ENCODE measurements at regions not wholly inside any gene's neighbourhood (a gene's known extent, or its start where the extent isn't known, plus 50 kb on each side); places are given as distances from the start of the nearest gene placed in this dataset.
"Not testable (repeated sequence)": the region's sequence is repeated elsewhere in the genome, so short reads cannot be mapped to it uniquely, and the experiment has no call there.

DNA sequence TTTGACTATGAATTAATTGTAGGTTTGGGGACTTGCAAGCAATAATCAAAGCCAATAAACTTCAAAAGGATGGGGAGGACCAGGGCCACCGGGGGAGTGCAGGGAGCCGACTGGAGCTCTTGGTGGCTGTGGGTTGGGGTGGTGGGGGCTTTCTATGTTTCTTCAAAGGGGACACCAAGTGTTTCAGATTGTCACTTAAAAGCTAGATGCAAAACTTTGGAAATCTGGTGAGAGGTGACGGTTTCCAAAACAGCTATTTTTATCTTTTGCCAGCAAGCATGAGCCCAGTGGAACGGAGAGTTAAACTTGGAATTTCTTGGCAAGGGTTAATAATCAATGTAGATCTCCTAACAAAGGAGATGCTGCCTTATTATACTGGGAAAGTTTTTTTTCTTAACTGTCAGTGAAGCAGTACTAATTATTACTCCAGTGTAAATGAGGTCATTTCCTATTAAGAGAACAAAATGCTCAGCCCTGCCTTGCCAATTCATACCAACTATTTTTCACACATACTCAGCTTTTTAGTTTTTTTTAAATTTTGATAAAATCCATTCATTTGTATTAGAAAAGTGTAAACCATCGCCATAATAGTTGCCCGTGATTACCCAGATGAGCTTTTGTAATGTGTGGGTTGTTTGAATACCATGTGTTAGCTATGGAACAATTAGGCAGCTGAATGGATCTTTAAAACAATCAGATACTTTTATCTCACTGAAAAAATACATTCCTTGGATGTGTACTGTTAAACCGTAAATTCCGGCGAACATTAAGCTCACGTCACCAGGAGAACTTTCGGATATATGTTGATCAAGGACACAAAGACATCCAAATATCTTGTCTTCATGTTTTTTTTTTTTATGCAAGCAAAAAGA is 95.9 kb upstream of the ZNF536 start:
- no peak for DNase-seq (ENCODE audit: low spot score)

DNA sequence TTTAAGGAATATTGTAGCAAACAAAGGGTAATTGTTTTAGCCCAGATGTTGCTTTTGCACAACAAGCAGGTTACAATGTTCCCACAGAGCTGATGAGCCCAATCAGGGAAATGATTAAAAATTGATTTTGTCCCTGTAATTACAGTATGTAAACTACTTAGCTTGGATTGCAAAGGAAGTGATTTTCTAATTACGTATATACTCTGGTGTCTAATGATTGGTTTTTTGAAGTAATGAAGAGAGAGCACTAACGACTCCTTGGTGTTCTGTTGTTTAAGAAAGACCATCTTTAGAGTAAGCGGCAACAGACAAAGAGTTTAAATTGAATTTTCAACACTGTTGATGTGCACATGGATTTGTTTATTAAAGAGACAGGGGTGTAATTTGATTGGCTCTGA is 95.3 kb upstream of the ZNF536 start:
- no peak for DNase-seq (ENCODE audit: low spot score)

DNA sequence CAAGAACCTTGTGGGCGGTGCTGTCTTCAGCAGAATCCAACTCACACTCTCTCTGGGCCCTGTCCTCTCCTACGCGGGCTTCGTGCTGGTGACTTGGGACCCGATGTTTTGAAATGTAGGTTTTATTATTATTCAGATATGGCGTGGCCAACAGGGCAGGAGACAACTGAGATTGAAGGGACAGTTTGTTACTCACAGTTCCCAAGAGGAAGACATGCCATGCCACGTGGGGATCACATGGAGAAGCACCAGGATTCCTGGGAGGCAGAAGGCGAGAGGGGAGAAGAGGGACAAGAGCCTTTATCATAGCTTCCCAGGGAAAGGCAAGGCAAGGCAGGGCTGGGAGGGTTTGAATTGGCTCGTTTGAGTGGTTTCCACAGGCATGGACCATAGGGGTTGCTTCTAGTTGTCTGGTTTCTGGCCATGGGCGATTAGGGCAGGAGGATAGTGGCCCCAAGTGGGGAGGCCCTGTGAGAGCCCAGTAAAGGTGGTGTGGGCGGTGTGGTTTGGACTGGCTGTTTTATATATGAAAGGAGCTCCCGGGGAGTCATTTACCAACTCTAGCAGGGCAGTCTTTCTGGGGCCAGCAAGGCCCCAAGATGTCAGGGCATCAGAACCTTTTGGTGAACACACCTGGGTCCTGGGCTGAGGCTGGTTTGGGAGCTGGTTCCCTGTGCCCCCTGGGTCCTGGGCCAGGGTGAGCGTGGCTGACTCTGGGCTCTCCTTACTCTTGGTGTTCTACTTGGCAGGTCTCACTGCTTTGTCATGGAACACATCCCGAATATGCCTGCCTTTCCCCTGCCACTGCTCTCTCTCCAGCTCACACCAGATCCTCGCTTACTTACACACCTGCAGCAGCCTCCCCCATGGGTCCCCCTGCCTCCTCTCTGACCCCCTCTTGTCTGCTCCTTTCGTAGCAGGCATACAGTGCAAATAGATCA is 94.0 kb upstream of the ZNF536 start:
- no peak for DNase-seq (ENCODE audit: low spot score)

DNA sequence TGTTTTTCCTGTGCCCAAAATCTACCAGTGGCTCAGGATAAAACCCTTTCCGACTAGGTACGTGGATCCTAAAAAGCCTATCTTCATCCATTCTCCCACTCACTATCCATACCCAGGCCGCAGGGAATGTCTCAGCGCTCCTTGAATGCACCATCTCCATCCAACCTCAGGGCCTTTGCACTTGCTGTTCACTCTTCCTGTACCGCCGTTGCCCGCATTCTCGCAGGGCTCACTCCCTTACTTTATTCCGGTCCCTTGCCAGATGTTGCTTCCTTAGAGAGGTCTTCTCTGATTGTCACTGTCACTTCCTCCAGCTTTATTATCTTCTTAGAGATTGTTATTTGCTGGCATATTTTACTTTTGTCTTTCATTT is 93.3 kb upstream of the ZNF536 start:
- DNase-seq (ENCODE audit: low spot score) = no peak

DNA sequence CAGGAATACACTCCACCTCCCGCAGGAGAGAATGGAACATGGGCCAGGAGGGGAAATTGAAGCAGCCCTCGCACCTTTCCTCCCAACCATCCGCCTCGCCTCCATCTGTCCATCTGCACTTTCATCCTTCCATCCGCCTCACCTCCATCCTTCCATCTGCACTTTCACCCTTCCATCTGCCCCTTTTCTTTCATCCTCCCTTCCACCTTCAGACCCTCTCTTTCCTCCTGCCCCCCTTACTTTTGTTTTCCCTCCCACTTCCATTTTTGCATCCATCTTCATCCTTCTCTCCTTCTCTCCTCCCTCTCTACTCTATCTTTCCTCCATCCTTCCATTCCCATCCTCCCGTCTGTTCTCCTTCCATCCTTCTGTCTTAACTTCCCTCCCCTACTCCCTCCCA is 92.2 kb upstream of the ZNF536 start:
- no peak for DNase-seq (ENCODE audit: low spot score)

DNA sequence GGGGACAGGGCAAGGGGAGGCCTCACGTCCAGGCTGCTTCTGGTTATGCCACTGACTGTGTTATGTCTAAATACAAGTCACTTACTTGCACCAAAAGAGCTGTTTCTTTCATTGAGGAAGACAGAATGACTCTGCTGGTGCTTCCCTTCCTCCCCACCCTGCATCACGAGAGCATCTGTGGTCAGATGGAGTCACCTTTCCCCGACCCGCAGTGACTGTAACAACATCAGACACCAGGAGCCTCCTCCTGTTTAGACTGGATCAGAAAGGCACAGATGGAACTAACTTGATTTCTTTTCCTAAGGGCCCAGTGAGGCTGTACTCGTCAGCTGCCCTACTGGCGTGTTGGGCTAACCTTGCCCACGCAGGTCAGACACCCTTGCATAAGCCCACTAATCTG is 90.3 kb upstream of the ZNF536 start:
- DNase-seq (ENCODE audit: low spot score) = no peak

DNA sequence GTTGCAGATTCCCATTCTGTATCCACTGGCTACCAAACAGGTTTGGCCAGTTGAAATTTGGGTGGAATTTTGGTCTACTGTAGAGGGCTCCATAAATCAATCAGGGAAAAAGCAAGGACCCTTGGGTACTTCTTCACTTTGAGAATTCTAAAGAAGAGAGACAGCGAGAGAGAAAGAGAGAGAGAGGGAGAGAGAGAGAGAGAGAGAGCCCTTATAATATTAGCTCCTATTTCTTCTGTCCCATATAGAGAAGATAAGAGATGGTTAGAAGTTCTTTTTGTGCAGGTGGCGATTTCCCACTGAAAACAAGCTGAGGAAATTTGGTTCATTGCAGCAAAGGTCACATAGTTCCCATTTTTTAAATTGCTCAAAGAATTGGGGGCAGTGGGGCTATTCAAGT is 88.6 kb upstream of the ZNF536 start:
- no peak for DNase-seq (ENCODE audit: low spot score)

DNA sequence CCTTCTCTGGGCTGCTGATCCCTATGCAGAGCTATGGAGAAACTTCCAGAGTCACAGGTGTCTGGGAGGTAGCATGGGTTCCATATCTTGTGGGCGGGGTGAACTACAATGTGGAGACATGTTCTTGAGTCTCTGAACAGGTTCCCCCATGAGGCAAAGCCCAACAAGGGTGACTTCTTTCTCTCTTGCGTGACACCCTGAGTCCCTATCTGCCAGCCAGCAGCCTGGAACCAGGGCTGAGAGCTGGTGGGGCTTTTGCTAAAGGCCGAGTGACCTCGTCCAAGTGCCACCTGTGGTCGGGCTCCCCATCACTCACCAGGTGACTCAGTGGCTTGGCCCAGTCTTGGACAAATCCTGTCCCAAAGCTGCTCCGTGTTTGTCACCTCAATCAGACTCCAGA is 88.0 kb upstream of the ZNF536 start:
- no peak for DNase-seq (ENCODE audit: low spot score)

DNA sequence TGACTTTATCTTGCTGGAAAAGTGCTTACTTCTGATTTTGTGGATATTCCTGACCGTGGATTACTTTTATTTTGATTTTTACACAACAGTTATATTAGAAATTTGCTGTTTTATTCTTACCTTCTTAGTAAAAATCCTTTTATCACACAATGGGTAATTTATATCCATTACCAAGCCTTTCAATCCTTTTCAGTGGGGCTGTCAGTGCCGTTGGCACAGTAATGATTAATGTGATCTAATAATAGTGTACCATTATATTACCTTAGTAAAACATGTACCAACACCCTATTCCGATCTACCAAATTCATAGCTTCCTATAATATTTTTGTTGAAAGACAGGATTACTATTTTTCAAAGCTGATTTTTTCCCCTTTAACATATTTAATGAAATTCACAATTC is 87.3 kb upstream of the ZNF536 start:
- DNase-seq (ENCODE audit: low spot score) = no peak

DNA sequence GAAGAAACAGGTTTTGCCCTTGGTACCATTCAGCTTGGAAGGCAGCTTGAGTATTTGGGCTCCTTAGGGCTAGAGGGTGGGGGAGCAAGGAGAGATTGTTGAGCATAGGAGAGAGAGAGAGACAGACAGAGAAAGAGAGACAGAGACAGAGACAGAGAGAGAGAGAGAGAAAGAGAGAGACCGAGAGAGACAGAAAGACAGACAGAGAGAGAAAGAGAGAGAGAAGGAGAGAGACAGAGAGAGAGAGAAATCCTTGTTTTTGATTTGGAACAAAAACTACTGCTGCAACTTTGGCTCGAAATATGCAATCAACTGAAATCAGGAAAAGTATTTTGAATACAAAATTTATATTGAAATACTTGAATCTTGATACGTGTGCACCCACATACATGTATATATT is 85.8 kb upstream of the ZNF536 start:
- no peak for DNase-seq (ENCODE audit: low spot score)

DNA sequence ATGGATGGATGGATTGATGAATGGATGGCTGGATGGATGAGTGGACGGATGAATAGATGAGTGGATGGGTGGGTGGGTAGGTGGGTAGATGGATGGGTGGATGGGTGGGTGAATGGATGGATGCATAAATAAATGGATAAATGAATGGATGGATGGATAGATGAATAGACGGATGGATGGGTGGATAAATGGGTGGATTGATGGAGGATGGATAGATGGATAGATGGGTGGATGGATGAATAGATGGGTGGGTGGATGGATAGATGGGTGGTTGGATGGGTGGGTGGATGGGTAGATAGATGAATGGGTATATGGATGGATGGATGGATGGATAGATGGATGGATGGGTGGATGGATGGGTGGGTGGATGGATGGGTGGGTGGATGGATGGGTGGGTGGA is 84.9 kb upstream of the ZNF536 start:
- no peak for DNase-seq (ENCODE audit: low spot score)

DNA sequence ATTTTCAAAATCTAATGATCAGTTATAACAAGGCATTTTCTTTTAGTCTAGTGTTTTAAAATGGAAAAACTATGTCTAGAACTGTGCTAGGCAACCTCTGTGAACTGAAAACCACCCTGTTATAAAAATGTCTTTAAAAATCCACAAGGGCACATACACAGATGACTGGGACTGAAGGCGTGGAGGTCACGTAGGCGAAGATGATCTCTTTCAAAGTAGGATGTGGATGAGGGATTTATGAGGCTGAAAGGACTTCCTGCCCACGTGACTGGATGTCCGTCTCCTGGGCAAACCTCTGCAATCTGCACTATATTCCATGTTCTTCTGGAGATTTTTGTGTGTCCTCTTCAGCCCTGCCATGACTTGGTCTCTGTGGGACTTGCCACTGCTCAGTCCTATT is 84.2 kb upstream of the ZNF536 start:
- DNase-seq (ENCODE audit: low spot score) = no peak

DNA sequence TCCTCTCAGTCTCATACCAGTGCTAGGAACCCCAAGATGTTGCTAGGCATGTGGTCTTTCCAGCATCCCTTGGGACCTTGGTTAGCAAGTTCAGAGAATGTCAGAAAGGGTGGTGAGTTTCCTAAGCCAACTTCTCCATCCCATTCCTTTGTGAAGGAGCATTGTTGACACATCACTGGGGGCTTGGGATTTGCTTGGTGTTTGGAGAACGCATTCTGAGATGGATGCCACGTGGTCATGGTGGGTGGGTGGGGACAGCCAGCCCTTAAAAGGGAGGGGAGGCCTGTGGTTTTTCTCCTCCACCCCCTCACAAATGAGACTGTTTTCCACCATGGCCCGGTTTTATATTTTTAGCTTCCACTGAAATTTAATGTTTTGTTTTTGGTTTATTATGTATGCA is 83.3 kb upstream of the ZNF536 start:
- DNase-seq (ENCODE audit: low spot score) = no peak

DNA sequence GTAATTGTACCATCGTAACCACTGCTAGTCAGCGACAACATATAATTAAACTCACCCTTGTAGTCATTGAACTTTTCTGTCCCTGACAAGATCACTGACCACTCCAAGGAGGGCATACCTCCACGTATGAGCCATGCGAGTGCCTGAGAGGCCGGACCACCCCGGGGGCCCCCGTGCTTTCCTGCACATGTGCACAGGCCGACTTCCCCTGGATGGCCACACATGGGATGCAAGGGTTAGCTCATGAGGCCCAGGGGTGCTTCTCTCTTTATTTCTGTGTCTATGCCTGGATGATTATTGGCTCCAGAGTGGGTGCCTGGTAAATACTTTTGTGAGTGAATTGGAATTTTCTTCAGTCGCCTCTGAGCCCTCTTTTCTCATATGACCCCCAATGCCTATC is 82.8 kb upstream of the ZNF536 start:
- no peak for DNase-seq (ENCODE audit: low spot score)

DNA sequence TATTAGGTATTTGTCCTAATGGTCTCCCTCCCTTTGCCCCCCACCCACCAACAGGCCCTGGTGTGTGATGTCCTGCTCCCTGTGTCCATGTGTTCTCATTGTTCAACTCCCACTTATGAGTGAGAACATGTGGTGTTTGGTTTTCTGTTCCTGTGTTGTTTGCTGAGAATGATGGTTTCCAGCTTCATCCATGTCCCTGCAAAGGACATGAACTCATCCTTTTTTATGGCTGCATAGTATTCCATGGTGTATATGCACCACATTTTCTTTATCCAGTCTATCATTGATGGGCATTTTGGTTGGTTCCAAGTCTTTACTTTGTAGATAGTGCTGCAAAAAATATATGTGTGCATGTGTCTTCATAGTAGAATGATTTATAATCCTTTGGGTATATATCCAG is 81.4 kb upstream of the ZNF536 start:
- DNase-seq (ENCODE audit: low spot score) = not testable (repeated sequence)

DNA sequence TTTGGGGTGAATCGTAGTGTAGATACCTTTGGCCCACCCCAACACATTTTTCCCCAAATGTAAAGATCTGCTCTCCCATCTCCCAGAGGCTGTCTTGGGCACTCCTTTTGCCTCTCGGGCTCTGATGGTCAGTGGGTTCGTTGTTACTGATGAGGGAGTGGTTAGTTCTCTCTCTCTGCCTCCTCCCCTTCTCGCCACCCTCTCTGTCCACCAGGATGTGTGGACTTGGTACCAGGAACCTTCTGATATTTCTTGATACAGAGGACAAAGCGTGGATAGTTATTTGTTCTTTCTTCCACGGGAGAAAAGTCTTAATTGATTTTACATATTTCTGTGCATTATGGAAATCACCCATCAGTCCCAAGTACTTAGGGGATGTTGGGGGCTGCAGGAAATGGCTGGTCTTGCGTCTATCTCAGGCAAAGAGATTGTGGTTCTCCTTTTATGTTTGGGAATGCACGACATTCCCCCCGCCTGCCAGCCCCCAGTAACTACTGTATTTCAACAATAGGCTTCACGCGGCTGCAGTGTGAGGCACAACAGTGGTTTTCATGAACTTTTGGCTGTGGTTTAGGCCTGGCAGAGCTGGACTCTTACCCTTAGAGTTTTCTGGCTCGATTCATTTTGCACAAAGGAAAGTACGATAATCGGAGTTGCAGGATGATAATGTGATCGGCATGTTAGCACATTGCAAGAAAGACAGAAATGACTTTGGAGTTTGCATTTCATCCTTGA is 79.0 kb upstream of the ZNF536 start:
- no peak for DNase-seq (ENCODE audit: low spot score)

DNA sequence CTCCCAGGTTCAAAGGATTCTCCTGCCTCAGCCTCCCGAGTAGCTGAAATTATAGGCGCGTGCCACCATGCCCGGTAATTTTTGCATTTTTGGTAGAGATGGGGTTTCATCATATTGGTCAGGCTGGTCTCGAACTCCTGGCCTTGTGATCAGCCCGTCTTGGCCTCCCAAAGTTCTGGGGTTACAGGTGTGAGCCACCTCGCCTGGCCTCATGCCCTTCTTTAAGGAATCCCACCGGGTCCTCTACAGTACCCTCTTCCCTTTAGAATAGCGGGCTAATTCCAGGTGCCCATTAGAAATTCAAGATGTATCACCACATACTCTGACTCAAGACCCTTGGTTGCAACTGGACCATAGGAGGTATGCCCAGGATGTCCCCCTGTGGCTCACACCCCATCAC is 74.2 kb upstream of the ZNF536 start:
- DNase-seq (ENCODE audit: low spot score) = no peak

DNA sequence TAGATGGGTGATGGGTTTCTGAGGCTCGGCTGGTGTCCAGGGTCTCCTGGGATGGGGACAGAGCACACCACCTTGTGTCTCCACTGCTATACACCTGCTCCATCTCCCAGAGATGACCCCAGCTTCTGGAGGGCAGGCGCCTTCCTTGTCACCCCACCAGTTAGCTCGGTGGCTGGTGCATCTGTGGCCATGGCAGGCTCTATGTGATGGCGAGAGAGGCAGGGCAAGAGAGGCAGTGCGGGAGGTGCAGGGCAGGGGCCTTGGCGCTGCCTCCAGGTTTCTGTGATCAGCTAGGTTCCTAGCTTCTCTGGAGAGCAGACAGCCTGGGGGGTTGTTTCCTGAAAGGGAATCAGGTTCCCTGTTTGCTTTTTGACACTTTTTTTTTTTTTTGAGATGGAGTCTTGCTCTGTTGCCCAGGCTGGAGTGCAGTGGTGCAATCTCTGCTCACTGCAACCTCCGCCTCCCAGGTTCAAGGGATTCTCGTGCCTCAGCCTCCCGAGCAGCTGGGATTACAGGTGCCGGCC is 69.0 kb upstream of the ZNF536 start:
- no peak for DNase-seq (ENCODE audit: low spot score)

DNA sequence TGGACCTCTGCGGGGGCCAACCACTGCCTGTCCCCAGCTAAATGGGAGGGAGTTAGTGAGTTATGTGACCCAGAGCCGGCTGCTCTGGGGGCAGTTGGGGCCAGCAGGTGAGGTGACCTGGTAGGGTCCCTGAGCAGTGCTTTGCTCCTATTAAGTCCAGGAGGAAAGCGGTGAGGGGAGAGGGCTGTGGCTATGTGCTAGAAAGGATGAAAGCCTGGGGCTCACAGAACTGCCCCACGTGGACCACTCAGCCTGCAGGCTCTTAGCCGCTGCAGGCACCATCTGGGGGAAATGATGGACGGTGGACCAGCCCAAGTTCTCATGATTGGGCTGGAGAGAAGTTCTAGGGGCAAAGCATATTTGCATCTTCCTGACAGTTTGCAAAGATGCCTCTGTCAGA is 67.6 kb upstream of the ZNF536 start:
- no peak for DNase-seq (ENCODE audit: low spot score)

DNA sequence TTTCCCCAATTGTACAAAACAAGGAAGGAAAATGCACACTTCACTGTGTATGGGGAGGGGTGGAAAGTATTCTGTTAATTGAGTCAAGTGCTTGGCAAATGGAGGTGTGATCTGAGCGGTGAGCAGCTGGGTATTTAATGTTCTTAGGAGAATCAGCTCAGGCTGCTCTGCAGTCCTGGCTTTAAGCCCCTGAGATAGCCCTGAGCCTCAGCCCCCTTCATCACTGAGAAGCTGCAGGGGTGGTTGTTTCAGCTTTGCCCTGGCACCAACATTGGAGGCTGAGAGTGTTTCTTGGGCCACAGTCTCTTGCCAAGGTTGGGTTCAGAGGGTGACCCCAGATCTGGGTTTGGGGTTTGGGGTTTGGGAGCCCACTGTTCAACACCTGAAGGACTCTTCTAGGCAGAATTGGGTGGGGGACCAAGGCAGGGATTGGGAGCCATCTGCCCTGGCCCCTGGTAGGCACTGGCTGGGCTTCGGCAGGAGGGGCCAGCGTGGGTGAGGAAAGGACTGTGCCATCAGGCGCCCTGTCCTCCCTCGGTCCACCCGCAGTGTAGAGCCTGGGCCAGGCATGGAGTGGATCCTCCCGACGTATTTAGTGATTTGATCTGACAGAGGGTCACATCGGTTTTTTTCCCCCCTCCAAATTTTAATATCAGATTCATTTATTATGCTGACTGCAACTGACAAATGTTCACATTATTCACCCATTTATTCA is 66.7 kb upstream of the ZNF536 start:
- DNase-seq (ENCODE audit: low spot score) = no peak

DNA sequence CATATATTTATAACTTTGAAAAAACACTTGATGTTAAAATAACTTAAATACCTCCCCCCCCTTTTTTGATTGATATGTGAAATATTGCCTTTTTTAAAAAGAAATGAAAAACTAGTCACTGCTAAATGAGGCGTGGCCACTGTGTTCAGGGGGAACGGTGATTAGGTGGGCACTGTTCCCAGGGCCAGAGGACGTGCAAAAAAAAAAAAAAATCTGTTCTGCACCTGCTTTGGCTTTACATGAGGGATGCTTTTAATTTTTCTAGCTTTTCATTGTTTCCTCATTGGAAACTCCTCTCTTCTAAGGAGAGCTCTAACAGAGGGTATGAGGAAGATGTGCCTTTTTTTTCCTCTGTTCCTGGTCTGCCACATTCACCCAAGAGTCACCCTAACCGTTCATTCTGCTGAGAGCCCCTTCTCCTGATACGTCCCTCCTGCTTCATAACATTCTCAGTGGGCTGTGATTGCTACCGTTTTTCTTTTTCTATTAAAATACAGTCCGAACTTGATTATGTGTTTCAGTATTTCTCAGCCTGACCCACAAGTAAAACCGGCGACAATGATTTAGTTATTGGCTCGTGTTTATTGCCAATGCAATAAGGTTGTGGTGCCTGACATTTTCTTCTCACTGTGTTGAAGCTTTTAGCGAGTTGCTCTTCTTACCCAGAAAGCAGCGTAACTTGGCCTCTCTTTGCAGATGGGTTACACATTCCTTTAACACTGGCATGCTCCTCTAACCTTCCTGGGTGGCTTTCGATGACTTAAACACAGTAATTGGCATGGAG is 64.8 kb upstream of the ZNF536 start:
- DNase-seq (ENCODE audit: low spot score) = no peak
